H9 (cell line): ENCODE measurements at regions not wholly inside any gene's neighbourhood (a gene's known extent, or its start where the extent isn't known, plus 50 kb on each side); places are given as distances from the start of the nearest gene placed in this dataset.

ENCODE experiments used
- DNase-seq: peaks from one replicate; pipeline ENCODE4 v3.0.0-alpha.2; 2017
- H2AFZ ChIP-seq: one replicate; pipeline ENCODE4 v1.6.1; 2013; ENCODE audit warnings: mild to moderate bottlenecking, low read length, control low read depth, moderate library complexity
- H2AK5ac ChIP-seq: 2 replicates; pipeline ENCODE4 v1.6.1; 2013; ENCODE audit warnings: low read length, control low read depth, mixed read lengths; ENCODE audit not compliant: insufficient read length
- H2BK120ac ChIP-seq: one replicate; pipeline ENCODE4 v1.6.1; 2013; ENCODE audit warnings: low read depth, mild to moderate bottlenecking, low read length, control low read depth, inconsistent platforms; ENCODE audit not compliant: poor library complexity, severe bottlenecking
- H2BK12ac ChIP-seq: 2 replicates; pipeline ENCODE4 v1.6.1; 2013; ENCODE audit warnings: low read length, control low read depth, mixed read lengths, low read depth; ENCODE audit not compliant: insufficient read length
- H2BK15ac ChIP-seq: 2 replicates; pipeline ENCODE4 v1.6.1; 2013; ENCODE audit warnings: low read depth, low read length, control low read depth
- H2BK20ac ChIP-seq: one replicate; pipeline ENCODE4 v1.6.1; 2013; ENCODE audit warnings: low read depth, mild to moderate bottlenecking, low read length, control low read depth, inconsistent platforms; ENCODE audit not compliant: poor library complexity, severe bottlenecking
- H2BK5ac ChIP-seq: 2 replicates; pipeline ENCODE4 v1.6.1; 2013; ENCODE audit warnings: low read length, control low read depth, mixed read lengths; ENCODE audit not compliant: insufficient read length
- H3K14ac ChIP-seq: 2 replicates; pipeline ENCODE4 v1.6.1; 2013; ENCODE audit warnings: low read length, control low read depth; ENCODE audit not compliant: insufficient read depth
- H3K18ac ChIP-seq: 2 replicates; pipeline ENCODE4 v1.6.1; 2013; ENCODE audit warnings: low read depth, mild to moderate bottlenecking, mixed read lengths, low read length, control low read depth; ENCODE audit not compliant: insufficient read length
- H3K23ac ChIP-seq: 2 replicates; pipeline ENCODE4 v1.6.1; 2013; ENCODE audit warnings: low read length, control low read depth, mixed read lengths, low read depth; ENCODE audit not compliant: insufficient read length
- H3K23me2 ChIP-seq: 2 replicates; pipeline ENCODE4 v1.6.1; 2013; ENCODE audit warnings: low read depth, mild to moderate bottlenecking, mixed read lengths, low read length, control low read depth; ENCODE audit not compliant: insufficient read length, poor library complexity, severe bottlenecking
- H3K27ac ChIP-seq: 2 replicates; pipeline ENCODE4 v1.5.1; 2013; ENCODE audit warnings: low read length, control low read depth, mixed read lengths, low read depth; ENCODE audit not compliant: insufficient read length
- H3K27me3 ChIP-seq: 2 replicates; pipeline ENCODE4 v1.6.1; 2013; ENCODE audit warnings: low read length, control low read depth, inconsistent platforms; ENCODE audit not compliant: insufficient read depth
- H3K4ac ChIP-seq: 2 replicates; pipeline ENCODE4 v1.6.1; 2013; ENCODE audit warnings: low read depth, mild to moderate bottlenecking, control low read depth, inconsistent platforms, low read length, moderate library complexity
- H3K4me1 ChIP-seq: 2 replicates; pipeline ENCODE4 v1.6.1; 2013; ENCODE audit warnings: low read length, control low read depth, inconsistent platforms; ENCODE audit not compliant: insufficient read depth
- H3K4me2 ChIP-seq: 2 replicates; pipeline ENCODE4 v1.6.1; 2013; ENCODE audit warnings: low read length, control low read depth, mixed read lengths; ENCODE audit not compliant: insufficient read length, insufficient read depth
- H3K56ac ChIP-seq: 2 replicates; pipeline ENCODE4 v1.6.1; 2013; ENCODE audit warnings: low read depth, mild to moderate bottlenecking, mixed read lengths, low read length, control low read depth; ENCODE audit not compliant: insufficient read length
- H3K79me1 ChIP-seq: 2 replicates; pipeline ENCODE4 v1.6.1; 2013; ENCODE audit warnings: low read depth, mild to moderate bottlenecking, moderate library complexity, low read length, control low read depth, inconsistent platforms; ENCODE audit not compliant: insufficient read depth, poor library complexity, severe bottlenecking
- H3K79me2 ChIP-seq: 2 replicates; pipeline ENCODE4 v1.6.1; 2013; ENCODE audit warnings: low read length, control low read depth, inconsistent platforms; ENCODE audit not compliant: insufficient read depth
- H3K9ac ChIP-seq: 2 replicates; pipeline ENCODE4 v1.6.1; 2013; ENCODE audit warnings: low read length, control low read depth, mixed read lengths; ENCODE audit not compliant: insufficient read length; ENCODE audit errors: extremely low read depth
- H3K9me3 ChIP-seq: one replicate; pipeline ENCODE4 v1.6.1; 2013; ENCODE audit warnings: low read depth, low read length, inconsistent platforms; ENCODE audit not compliant: control insufficient read depth
- H3T11ph ChIP-seq: one replicate; pipeline ENCODE4 v1.6.1; 2013; ENCODE audit warnings: mild to moderate bottlenecking, low read length, control low read depth, inconsistent platforms
- H4K20me1 ChIP-seq: one replicate; pipeline ENCODE4 v1.6.1; 2013; ENCODE audit not compliant: control insufficient read depth, insufficient read length, insufficient read depth
- H4K5ac ChIP-seq: 2 replicates; pipeline ENCODE4 v1.6.1; 2013; ENCODE audit warnings: low read depth, mild to moderate bottlenecking, mixed read lengths, low read length, control low read depth; ENCODE audit not compliant: insufficient read length
- H4K8ac ChIP-seq: replicated peaks from 2 replicates; pipeline ENCODE4 v1.6.1; 2013; ENCODE audit warnings: low read length, control low read depth, mixed read lengths, low read depth; ENCODE audit not compliant: insufficient read length
- H4K91ac ChIP-seq: 2 replicates; pipeline ENCODE4 v1.6.1; 2013; ENCODE audit warnings: low read depth, mild to moderate bottlenecking, moderate library complexity, mixed read lengths, low read length, control low read depth; ENCODE audit not compliant: insufficient read length
- H3K27ac Mint-ChIP-seq, 3 experiments: 2 replicates in 2 of 3; 3 replicates in 1 of 3; pipeline ENCODE4 v1.8.0; 2020 to 2021; ENCODE audit warnings: mixed read lengths in 3 of 3, mild to moderate bottlenecking in 1 of 3, moderate library complexity in 1 of 3
- H3K27me3 Mint-ChIP-seq: 2 replicates; pipeline ENCODE4 v1.8.0; 2021; ENCODE audit warnings: low read depth, mild to moderate bottlenecking, moderate library complexity, mixed read lengths
- H3K36me3 Mint-ChIP-seq, 3 experiments: 2 replicates in 2 of 3; 3 replicates in 1 of 3; pipeline ENCODE4 v1.8.0; 2020 to 2021; ENCODE audit warnings: low read depth in 3 of 3, mixed read lengths in 3 of 3; ENCODE audit not compliant: insufficient read depth in 1 of 3
- H3K4me1 Mint-ChIP-seq, 2 experiments: 2 replicates each; pipeline ENCODE4 v1.8.0; 2020; ENCODE audit warnings: mixed read lengths in 2 of 2
- H3K4me3 Mint-ChIP-seq, 2 experiments: 2 replicates in 1 of 2; 3 replicates in 1 of 2; pipeline ENCODE4 v1.8.0; 2020 to 2021; ENCODE audit warnings: mild to moderate bottlenecking in 2 of 2, mixed read lengths in 2 of 2, moderate library complexity in 1 of 2
- H3K9me3 Mint-ChIP-seq, 2 experiments: 2 replicates in 1 of 2; 3 replicates in 1 of 2; pipeline ENCODE4 v1.8.0; 2020; ENCODE audit warnings: mild to moderate bottlenecking in 2 of 2, mixed read lengths in 2 of 2, moderate library complexity in 1 of 2
- WGBS: extraction: QIAGEN DNeasy Blood & Tissue Kit; methylation state at CpG from one replicate; pipeline ENCODE4 v1.1.7; 2013; ENCODE audit warnings: missing lambda C conversion rate, low lambda C conversion rate, mixed read lengths; ENCODE audit not compliant: insufficient read length; ENCODE audit errors: extremely low coverage; 5-methylcytosine and 5-hydroxymethylcytosine counted together
- TF ChIP-seq, protein P1 (sequence below): fragments of 200-600 bp; sonication (generic); conservative IDR thresholded peaks from 3 replicates; pipeline ENCODE4 v1.8.0; 2021; ENCODE audit warnings: antibody characterized with exemption, mild to moderate bottlenecking

DNA sequence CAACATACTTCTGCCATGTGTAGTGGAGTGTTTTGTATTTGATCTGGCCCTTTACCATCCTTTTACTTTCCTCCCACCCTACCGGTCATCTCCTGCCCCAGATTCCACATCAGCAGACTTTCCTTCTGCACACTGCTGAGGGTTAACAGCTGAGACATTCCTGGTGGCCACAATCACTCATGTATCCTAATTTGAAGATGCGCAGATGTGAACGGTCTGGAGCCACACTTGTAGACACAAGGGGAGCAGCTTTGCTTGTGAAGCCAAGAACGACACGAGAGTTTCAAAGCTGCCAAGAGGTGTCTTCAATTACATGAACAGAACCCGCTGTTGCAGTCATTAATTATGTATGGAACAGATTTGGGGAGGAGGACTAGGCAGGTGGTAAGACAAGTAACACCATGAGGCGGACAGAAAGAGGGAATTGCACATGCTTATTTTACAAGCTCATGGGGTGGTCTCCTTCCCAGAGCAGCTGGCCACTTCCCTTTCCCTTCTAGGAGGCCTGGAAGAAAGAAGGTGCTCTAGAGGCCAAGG, 260.7 kb upstream of the KLHL29 start:
- no peaks in the 10 kb centered on the region for H4K20me1 ChIP-seq
- no peak overlapping the region for H4K91ac ChIP-seq
- no peak overlapping the region for H3K18ac ChIP-seq
- Mint-ChIP-seq H3K9me3 (peaks cover 11% of the 10 kb centered on the region in 2 experiments), H3K4me1 (0 out of 4 replicates have a peak, but pooled peaks cover 0 to 3% of the 10 kb centered on the region in 2 experiments), H3K27ac (no peak overlapping the region), H3K4me3 (no peak overlapping the region), H3K36me3 (peaks cover 0 to 12% (median 2%) of the 10 kb centered on the region in 3 experiments; a peak in 3 of 7 replicates), H3K27me3 (no peaks in the 10 kb centered on the region)
- no peak overlapping the region for H2AK5ac ChIP-seq
- no peak overlapping the region for H2BK5ac ChIP-seq
- no CpG with 5 or more reads among the region's 7 CpGs for WGBS
- H3K79me2 ChIP-seq, result no peaks in the 10 kb centered on the region
- H4K8ac ChIP-seq, result no peak overlapping the region
- TF ChIP-seq, protein P1, sequence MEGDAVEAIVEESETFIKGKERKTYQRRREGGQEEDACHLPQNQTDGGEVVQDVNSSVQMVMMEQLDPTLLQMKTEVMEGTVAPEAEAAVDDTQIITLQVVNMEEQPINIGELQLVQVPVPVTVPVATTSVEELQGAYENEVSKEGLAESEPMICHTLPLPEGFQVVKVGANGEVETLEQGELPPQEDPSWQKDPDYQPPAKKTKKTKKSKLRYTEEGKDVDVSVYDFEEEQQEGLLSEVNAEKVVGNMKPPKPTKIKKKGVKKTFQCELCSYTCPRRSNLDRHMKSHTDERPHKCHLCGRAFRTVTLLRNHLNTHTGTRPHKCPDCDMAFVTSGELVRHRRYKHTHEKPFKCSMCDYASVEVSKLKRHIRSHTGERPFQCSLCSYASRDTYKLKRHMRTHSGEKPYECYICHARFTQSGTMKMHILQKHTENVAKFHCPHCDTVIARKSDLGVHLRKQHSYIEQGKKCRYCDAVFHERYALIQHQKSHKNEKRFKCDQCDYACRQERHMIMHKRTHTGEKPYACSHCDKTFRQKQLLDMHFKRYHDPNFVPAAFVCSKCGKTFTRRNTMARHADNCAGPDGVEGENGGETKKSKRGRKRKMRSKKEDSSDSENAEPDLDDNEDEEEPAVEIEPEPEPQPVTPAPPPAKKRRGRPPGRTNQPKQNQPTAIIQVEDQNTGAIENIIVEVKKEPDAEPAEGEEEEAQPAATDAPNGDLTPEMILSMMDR, result no peak
- no peaks in the 10 kb centered on the region for H3K9me3 ChIP-seq
- H3K23ac ChIP-seq, result no peak overlapping the region
- H3K4ac ChIP-seq, result no peak overlapping the region
- H3K4me2 ChIP-seq, result no peak overlapping the region
- no peak for DNase-seq
- H2BK15ac ChIP-seq, result no peak overlapping the region
- no peaks in the 10 kb centered on the region for H3K23me2 ChIP-seq
- H2BK12ac ChIP-seq, result no peak overlapping the region
- no peak overlapping the region for H2BK20ac ChIP-seq
- no peak overlapping the region for H2BK120ac ChIP-seq
- no peak overlapping the region for H3K14ac ChIP-seq
- H3T11ph ChIP-seq, result no peak overlapping the region
- no peaks in the 10 kb centered on the region for H3K27me3 ChIP-seq
- no peaks in the 10 kb centered on the region for H3K79me1 ChIP-seq
- H3K4me1 ChIP-seq, result no peaks in the 10 kb centered on the region
- H2AFZ ChIP-seq, result no peak overlapping the region
- H4K5ac ChIP-seq, result no peak overlapping the region
- no peak overlapping the region for H3K56ac ChIP-seq
- no peak overlapping the region for H3K27ac ChIP-seq
- no peak overlapping the region for H3K9ac ChIP-seq
